Tongue (tissue), 1 donor: ENCODE measurements at regions not wholly inside any gene's neighbourhood (a gene's known extent, or its start where the extent isn't known, plus 50 kb on each side); places are given as distances from the start of the nearest gene placed in this dataset.
"Not testable (repeated sequence)": the region's sequence is repeated elsewhere in the genome, so short reads cannot be mapped to it uniquely, and the experiment has no call there.

Source experiments
- DNase-seq: peaks from one replicate; pipeline ENCODE4 v3.0.0-alpha.2; 2015

- DNase-seq = no peak
Measured at GRCh38 chr4:131509521-131509920, 1639.6 kb upstream of the PCDH10 start.

- no peak for DNase-seq
Measured at GRCh38 chr4:131526686-131527085, 1622.4 kb upstream of the PCDH10 start.

- DNase-seq = no peak
Measured at GRCh38 chr4:131531087-131531486, 1618.0 kb upstream of the PCDH10 start.

- no peak for DNase-seq
Measured at GRCh38 chr4:131534944-131535645, 1614.0 kb upstream of the PCDH10 start.

- DNase-seq = no peak
Measured at GRCh38 chr4:131540256-131540655, 1608.8 kb upstream of the PCDH10 start.

GRCh38 chr4:131547506-131547981, 1601.5 kb upstream of the PCDH10 start:
- no peak for DNase-seq

GRCh38 chr4:131551306-131551705, 1597.8 kb upstream of the PCDH10 start:
- DNase-seq = no peak

- DNase-seq = no peak
Measured at GRCh38 chr4:131566026-131566425, 1583.1 kb upstream of the PCDH10 start.

GRCh38 chr4:131584587-131584986, 1564.5 kb upstream of the PCDH10 start:
- no peak for DNase-seq

- DNase-seq = no peak
Measured at GRCh38 chr4:131595140-131595539, 1554.0 kb upstream of the PCDH10 start.

- DNase-seq = no peak
Measured at GRCh38 chr4:131603705-131604104, 1545.4 kb upstream of the PCDH10 start.

GRCh38 chr4:131609039-131609438, 1540.1 kb upstream of the PCDH10 start:
- DNase-seq = no peak

GRCh38 chr4:131610517-131610916, 1538.6 kb upstream of the PCDH10 start:
- DNase-seq = not testable (repeated sequence)

- DNase-seq = no peak
Measured at GRCh38 chr4:131613086-131613823, 1535.8 kb upstream of the PCDH10 start.

GRCh38 chr4:131613824-131614216, 1535.3 kb upstream of the PCDH10 start:
- no peak for DNase-seq

- no peak for DNase-seq
Measured at GRCh38 chr4:131632877-131633276, 1516.2 kb upstream of the PCDH10 start.

- no peak for DNase-seq
Measured at GRCh38 chr4:131635191-131635590, 1513.9 kb upstream of the PCDH10 start.

- no peak for DNase-seq
Measured at GRCh38 chr4:131638781-131639180, 1510.3 kb upstream of the PCDH10 start.

- no peak for DNase-seq
Measured at GRCh38 chr4:131644619-131645018, 1504.5 kb upstream of the PCDH10 start.

GRCh38 chr4:131649227-131649626, 1499.9 kb upstream of the PCDH10 start:
- DNase-seq = no peak

- no peak for DNase-seq
Measured at GRCh38 chr4:131650951-131651350, 1498.1 kb upstream of the PCDH10 start.

GRCh38 chr4:131683314-131683713, 1465.8 kb upstream of the PCDH10 start:
- DNase-seq = not testable (repeated sequence)

- no peak for DNase-seq
Measured at GRCh38 chr4:131721883-131722282, 1427.2 kb upstream of the PCDH10 start.

GRCh38 chr4:131723069-131723468, 1426.0 kb upstream of the PCDH10 start:
- not testable (repeated sequence) for DNase-seq
